Esophagus (tissue), 2 donors: ENCODE measurements at regions not wholly inside any gene's neighbourhood (a gene's known extent, or its start where the extent isn't known, plus 50 kb on each side); places are given as distances from the start of the nearest gene placed in this dataset.

Experiments used
- H3K27ac ChIP-seq, 2 donors: one replicate each; pipeline ENCODE4 v1.5.1; 2013; ENCODE audit warnings: low read depth in 2 of 2, mild to moderate bottlenecking in 2 of 2, inconsistent platforms in 1 of 2, low read length in 1 of 2, moderate library complexity in 1 of 2
- H3K27me3 ChIP-seq, 2 donors: one replicate each; pipeline ENCODE4 v1.6.1; 2013; ENCODE audit warnings: low read length in 2 of 2, control low read depth in 1 of 2, mild to moderate bottlenecking in 1 of 2; ENCODE audit not compliant: insufficient read depth in 2 of 2, control insufficient read depth in 1 of 2
- H3K36me3 ChIP-seq, 2 donors: one replicate each; pipeline ENCODE4 v1.6.1; 2013; ENCODE audit warnings: low read length in 1 of 2; ENCODE audit not compliant: control insufficient read depth in 2 of 2, insufficient read depth in 2 of 2
- H3K4me1 ChIP-seq, 2 donors: one replicate each; pipeline ENCODE4 v1.6.1; 2013; ENCODE audit warnings: low read length in 1 of 2; ENCODE audit not compliant: control insufficient read depth in 2 of 2, insufficient read depth in 2 of 2
- H3K4me3 ChIP-seq, 2 donors: one replicate each; pipeline ENCODE4 v1.5.1; 2013; ENCODE audit warnings: low read length in 2 of 2, mild to moderate bottlenecking in 2 of 2, low read depth in 1 of 2, moderate library complexity in 1 of 2
- H3K9me3 ChIP-seq, 2 donors: one replicate each; pipeline ENCODE4 v1.6.1; 2013; ENCODE audit warnings: mild to moderate bottlenecking in 2 of 2, low read depth in 1 of 2, low read length in 1 of 2, moderate library complexity in 1 of 2; ENCODE audit not compliant: control insufficient read depth in 2 of 2, insufficient read depth in 1 of 2
- WGBS, 2 donors: extraction: QIAGEN DNeasy Blood & Tissue Kit; methylation state at CpG; one replicate each; pipeline ENCODE4 v1.1.7; 2013; 5-methylcytosine and 5-hydroxymethylcytosine counted together
- donor health status: healthy with polysubstance abuse.
- donor health status: Bipolar disorder and iron deficiency.

GRCh38 chr1:213651077-213651476 is 336.7 kb upstream of the PROX1 start:
- Histone ChIP-seq H3K36me3 (no peaks in the 10 kb centered on the region), H3K9me3 (no peaks in the 10 kb centered on the region), H3K27ac (no peak overlapping the region), H3K4me1 (no peaks in the 10 kb centered on the region), H3K4me3 (no peak overlapping the region), H3K27me3 (peaks cover 0 to 3% of the 10 kb centered on the region in 2 donors)
- 56 to 73% methylated on average over 4 of the region's 4 CpGs for WGBS, 2 donors

DNA sequence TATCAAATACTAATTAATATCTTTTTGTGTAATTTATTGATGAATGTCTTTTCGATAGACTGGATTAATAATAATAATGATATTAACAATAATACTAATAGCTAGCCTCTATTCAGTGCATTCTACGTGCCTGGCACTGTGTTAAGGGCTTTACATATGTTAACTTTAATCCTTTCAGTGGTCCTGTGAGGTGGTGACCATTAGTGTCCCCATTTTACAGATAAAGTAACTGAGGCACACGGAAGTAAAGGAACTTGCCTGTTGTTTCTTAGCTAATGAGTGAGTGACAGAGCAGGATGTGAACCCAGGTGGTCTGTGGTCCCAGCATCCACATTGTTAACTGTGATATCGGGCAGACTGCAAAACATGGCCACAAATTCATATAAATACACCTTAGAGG is 335.7 kb upstream of the PROX1 start:
- no peak overlapping the region for H3K27ac ChIP-seq
- no peaks in the 10 kb centered on the region for H3K4me1 ChIP-seq
- no peaks in the 10 kb centered on the region for H3K9me3 ChIP-seq
- 88% methylated on average over 4 of the region's 4 CpGs for WGBS, 2 donors
- no peaks in the 10 kb centered on the region for H3K36me3 ChIP-seq
- peaks cover 0 to 3% of the 10 kb centered on the region in 2 donors for H3K27me3 ChIP-seq
- no peak overlapping the region for H3K4me3 ChIP-seq

- H3K27ac ChIP-seq: no peak overlapping the region
- H3K27me3 ChIP-seq: no peaks in the 10 kb centered on the region
- WGBS, 2 donors: 68 to 74% methylated on average over 3 of the region's 3 CpGs
- no peaks in the 10 kb centered on the region for H3K9me3 ChIP-seq
- H3K36me3 ChIP-seq: no peaks in the 10 kb centered on the region
- no peak overlapping the region for H3K4me3 ChIP-seq
- no peaks in the 10 kb centered on the region for H3K4me1 ChIP-seq
Observed at GRCh38 chr1:213656039-213656438, 331.7 kb upstream of the PROX1 start.

GRCh38 chr1:213656503-213656902 is 331.3 kb upstream of the PROX1 start:
- H3K27ac ChIP-seq: no peak overlapping the region
- WGBS, 2 donors: 46 to 52% methylated on average over 3 of the region's 3 CpGs

GRCh38 chr1:213657013-213657412 is 330.8 kb upstream of the PROX1 start:
- H3K36me3 ChIP-seq: no peaks in the 10 kb centered on the region
- no peak overlapping the region for H3K4me3 ChIP-seq
- H3K4me1 ChIP-seq: no peaks in the 10 kb centered on the region
- H3K9me3 ChIP-seq: no peaks in the 10 kb centered on the region
- H3K27me3 ChIP-seq: no peaks in the 10 kb centered on the region
- H3K27ac ChIP-seq: no peak overlapping the region
- WGBS, 2 donors: 67 to 72% methylated on average over 3 of the region's 3 CpGs

More at GRCh38 chr1:213656503-213656902, 331.3 kb upstream of the PROX1 start:
- no peaks in the 10 kb centered on the region for H3K27me3 ChIP-seq
- no peaks in the 10 kb centered on the region for H3K9me3 ChIP-seq
- H3K4me1 ChIP-seq: no peaks in the 10 kb centered on the region
- H3K4me3 ChIP-seq: no peak overlapping the region
- H3K36me3 ChIP-seq: no peaks in the 10 kb centered on the region

DNA sequence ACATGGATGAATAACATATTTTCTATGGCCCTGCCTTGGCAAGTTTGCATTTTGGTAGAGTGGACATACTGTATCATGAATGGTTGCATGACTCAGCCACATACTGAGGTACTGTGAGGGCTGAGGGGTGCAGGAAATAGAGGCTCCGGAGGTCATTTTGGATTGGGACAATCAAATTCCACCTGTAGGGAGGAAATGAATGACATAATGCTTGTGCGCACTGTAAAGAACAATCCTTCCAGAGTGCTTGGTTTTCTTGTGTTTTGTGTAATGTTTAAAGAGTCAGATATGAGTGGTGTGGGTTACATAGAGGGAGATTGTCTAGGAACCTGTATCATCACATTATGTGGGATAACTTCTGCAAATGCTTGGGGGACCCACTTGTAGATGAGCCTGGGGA is 329.9 kb upstream of the PROX1 start:
- no peaks in the 10 kb centered on the region for H3K27me3 ChIP-seq
- no peaks in the 10 kb centered on the region for H3K9me3 ChIP-seq
- no peak overlapping the region for H3K4me3 ChIP-seq
- 84 to 86% methylated on average over 2 of the region's 2 CpGs for WGBS, 2 donors
- H3K4me1 ChIP-seq: no peaks in the 10 kb centered on the region
- no peak overlapping the region for H3K27ac ChIP-seq
- H3K36me3 ChIP-seq: no peaks in the 10 kb centered on the region

GRCh38 chr1:213658457-213658856 is 329.3 kb upstream of the PROX1 start:
- H3K27me3 ChIP-seq: no peaks in the 10 kb centered on the region
- H3K4me1 ChIP-seq: no peaks in the 10 kb centered on the region
- no peaks in the 10 kb centered on the region for H3K9me3 ChIP-seq
- H3K36me3 ChIP-seq: no peaks in the 10 kb centered on the region
- no peak overlapping the region for H3K27ac ChIP-seq
- 45 to 48% methylated on average over 2 of the region's 2 CpGs for WGBS, 2 donors
- no peak overlapping the region for H3K4me3 ChIP-seq

DNA sequence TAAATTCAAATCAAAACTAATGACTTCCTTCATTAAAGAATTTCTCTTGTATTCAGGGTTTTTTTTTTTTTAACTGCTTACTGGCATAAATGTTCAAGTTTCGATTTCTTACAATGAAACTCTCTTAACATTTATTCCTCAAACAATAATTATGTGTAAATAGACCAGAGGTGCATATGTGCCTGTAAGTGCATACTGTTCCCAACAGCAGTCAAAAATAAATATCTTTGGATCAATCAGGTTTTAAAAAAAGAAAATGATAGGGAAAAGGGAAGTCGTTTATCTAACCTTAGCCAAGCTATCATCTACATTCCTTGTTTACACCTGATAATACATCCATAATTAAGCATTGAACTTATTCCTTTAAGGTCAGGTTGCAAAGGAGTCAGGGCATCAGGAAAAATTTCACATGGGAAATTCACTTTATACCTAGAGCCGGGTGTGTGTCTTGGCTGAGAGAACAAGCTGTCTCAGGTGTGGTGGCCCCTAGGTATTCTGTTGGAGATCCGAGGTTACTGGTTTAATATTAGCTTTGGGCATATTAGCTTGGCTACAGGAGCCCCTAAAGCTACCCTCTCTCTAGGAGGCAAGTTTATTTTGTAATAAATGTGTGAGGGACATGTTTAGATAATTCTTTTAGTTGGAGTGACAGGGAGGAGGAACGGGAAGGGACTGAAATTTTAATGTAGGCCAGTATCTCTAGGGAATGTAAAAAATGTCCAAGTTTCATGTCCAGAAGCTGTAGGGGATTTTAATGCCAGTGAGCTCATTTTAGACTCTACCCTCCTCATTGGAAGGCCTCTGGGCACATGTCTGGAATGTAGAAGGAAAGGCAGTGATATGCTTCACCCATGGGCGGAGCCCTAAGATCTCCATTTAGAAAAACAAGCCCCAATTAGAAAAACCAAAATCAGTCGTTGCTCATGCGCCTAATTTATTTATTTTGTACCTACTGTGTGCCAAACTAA is 327.9 kb upstream of the PROX1 start:
- no peaks in the 10 kb centered on the region for H3K27me3 ChIP-seq
- no peaks in the 10 kb centered on the region for H3K9me3 ChIP-seq
- H3K36me3 ChIP-seq: no peaks in the 10 kb centered on the region
- WGBS, 2 donors: 52 to 54% methylated on average over 8 of the region's 8 CpGs
- H3K4me3 ChIP-seq: no peak overlapping the region
- H3K4me1 ChIP-seq: no peaks in the 10 kb centered on the region
- H3K27ac ChIP-seq: no peak overlapping the region

DNA sequence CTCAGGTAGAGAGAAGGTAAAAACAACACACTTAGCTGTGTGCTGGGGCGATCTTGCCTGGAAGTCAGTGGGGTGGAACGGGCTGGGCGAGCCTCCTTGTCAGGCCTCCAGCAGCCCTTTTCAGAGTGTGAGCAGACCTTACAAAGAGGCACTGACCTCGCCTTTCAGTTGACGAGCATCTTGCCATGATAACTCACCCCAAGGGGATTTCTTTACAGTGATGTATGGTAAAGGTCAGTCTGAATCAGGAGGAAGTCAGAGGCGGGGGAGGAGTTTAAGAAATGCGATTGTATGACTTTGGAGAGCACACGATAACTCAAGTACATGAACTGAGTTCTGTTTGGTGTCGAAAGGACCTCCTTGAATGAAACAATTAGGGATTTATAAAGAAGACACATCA is 326.5 kb upstream of the PROX1 start:
- no peaks in the 10 kb centered on the region for H3K9me3 ChIP-seq
- H3K4me3 ChIP-seq: no peak overlapping the region
- H3K4me1 ChIP-seq: no peaks in the 10 kb centered on the region
- no peak overlapping the region for H3K27ac ChIP-seq
- no peaks in the 10 kb centered on the region for H3K27me3 ChIP-seq
- 56 to 67% methylated on average over 9 of the region's 9 CpGs for WGBS, 2 donors
- no peaks in the 10 kb centered on the region for H3K36me3 ChIP-seq

DNA sequence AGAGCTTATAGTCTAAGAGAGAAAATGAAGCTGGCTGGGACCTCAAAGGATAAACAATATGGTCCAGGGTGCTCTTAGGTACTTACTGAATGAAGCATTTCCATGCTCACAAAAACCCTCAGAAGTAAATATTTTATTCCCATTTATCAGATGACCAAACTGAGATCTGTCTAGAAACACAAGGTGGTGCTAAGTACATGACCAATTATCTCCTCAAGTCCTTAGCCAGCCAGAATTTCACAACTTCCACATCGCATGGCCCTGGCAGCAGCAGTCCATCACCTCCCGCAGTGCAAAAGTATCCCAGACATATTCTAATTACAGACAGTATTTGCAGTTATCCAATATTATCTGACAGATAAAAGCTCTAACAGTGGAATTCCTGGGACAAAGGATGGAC is 321.7 kb upstream of the PROX1 start:
- Histone ChIP-seq H3K4me3 (no peak overlapping the region), H3K9me3 (no peaks in the 10 kb centered on the region), H3K27me3 (no peaks in the 10 kb centered on the region), H3K4me1 (no peaks in the 10 kb centered on the region), H3K27ac (no peak overlapping the region), H3K36me3 (no peaks in the 10 kb centered on the region)
- 88 to 91% methylated on average over 2 of the region's 2 CpGs for WGBS, 2 donors
